ENCODE measurements at regions not wholly inside any gene's neighbourhood (a gene's known extent, or its start where the extent isn't known, plus 50 kb on each side); places are given as distances from the start of the nearest gene placed in this dataset.
A peak's percentile ranks its signal among the peaks of the same experiment; 100 is the strongest.

DNA sequence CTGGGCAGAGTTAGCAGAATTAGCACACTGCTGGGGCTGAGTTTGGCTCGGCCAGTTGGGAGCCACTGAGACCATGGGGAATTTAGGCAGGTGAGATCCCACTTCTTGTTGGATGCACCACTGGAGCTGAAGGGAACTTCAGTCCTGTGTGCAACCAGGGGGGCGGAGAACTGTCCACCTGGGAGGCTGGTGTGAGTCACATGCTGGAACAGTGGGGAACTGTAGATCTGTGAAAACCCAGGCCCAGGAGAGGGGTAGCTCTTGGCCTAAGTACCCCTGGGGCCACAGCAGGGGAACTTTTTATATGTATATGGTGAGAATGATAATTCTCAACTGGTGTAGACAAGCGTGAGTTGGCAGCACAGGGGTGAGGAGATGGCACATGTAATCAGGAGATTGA is 237.5 kb upstream of the KIF2A start:
- no peaks in the 10 kb centered on the region for H4K20me1 ChIP-seq (replicated peaks in 1 of 2; ENCODE audit: control insufficient read depth in 1 of 2, insufficient read depth in 2 of 2, low read length in 2 of 2)
- H3K79me1 ChIP-seq (ENCODE audit: low read depth, low read length): no peaks in the 10 kb centered on the region
- H3K23ac ChIP-seq (ENCODE audit: insufficient read length): no peak overlapping the region
- no peak overlapping the region for H2BK12ac ChIP-seq (ENCODE audit: low read depth, low read length)
- DNase-seq (ENCODE audit: low read depth in 1 of 2, low spot score in 2 of 2): no peak
- no peak for FAIRE-seq
- no peak overlapping the region for H3K56ac ChIP-seq (replicated peaks; ENCODE audit: insufficient read length, low read depth, low read length)
- H3K9ac ChIP-seq (replicated peaks in 1 of 4; ENCODE audit: extremely low read depth in 1 of 4, low read depth in 3 of 4, low read length in 3 of 4): no peak overlapping the region
- no peak overlapping the region for H3K4ac ChIP-seq (replicated peaks; ENCODE audit: insufficient read length, low read depth, low read length)
- H2BK15ac ChIP-seq (ENCODE audit: low read length): 0 out of 2 replicates have a peak overlapping the region, but pooled peaks have one; percentile 47
- H2AFZ ChIP-seq (ENCODE audit: low read length): no peak overlapping the region
- H3K27me3 ChIP-seq (replicated peaks in 1 of 4; ENCODE audit: control insufficient read depth in 3 of 4, extremely low read depth in 1 of 4, insufficient read depth in 3 of 4, low read length in 3 of 4): no peaks in the 10 kb centered on the region
- CTCF ChIA-PET (ENCODE audit: partially characterized antibody): interaction anchor here (0.6 kb wide), 1 partner anchor 280 kb away, joined by 3 read pairs; no protein-coding TSS in a partner anchor
- H3K4me3 ChIP-seq (ENCODE audit: extremely low read depth in 1 of 4, insufficient read depth in 2 of 4, low read depth in 3 of 4, low read length in 4 of 4): no peak overlapping the region
- no peak overlapping the region for H4K91ac ChIP-seq (replicated peaks; ENCODE audit: insufficient read length, low read length)
- POLR2A ChIA-PET (ENCODE audit: partially characterized antibody): no interaction called here
- TF ChIP-seq BACH1 (IDR thresholded peaks at IDR 0.05; ENCODE audit: low read length) (no peak), BCL11A (IDR thresholded peaks at IDR 0.05; ENCODE audit: low read depth in 2 of 2, low read length in 2 of 2) (no peak), EP300 (IDR thresholded peaks at IDR 0.05; ENCODE audit: borderline replicate concordance in 1 of 2, low read depth in 2 of 2, low read length in 2 of 2) (no peak), CTBP2 (IDR thresholded peaks at IDR 0.05; ENCODE audit: borderline replicate concordance, insufficient read depth, insufficient read length, low read length) (no peak), TAF7 (optimal IDR thresholded peaks at IDR 0.05; ENCODE audit: borderline replicate concordance, low read depth, low read length) (no peak), NRF1 (IDR thresholded peaks at IDR 0.05; ENCODE audit: low read depth, low read length) (no peak), FOSL1 (IDR thresholded peaks at IDR 0.05; ENCODE audit: insufficient read depth, low read depth, low read length) (no peak), JUND (IDR thresholded peaks at IDR 0.05; ENCODE audit: low read length) (no peak)
- no peaks in the 10 kb centered on the region for H3K23me2 ChIP-seq (ENCODE audit: low read depth, low read length)
- WGBS, 2 experiments (ENCODE audit: extremely low coverage in 1 of 2, insufficient coverage in 1 of 2, insufficient read length in 1 of 2, insufficient replicate concordance in 2 of 2, low coverage in 1 of 2, low lambda C conversion rate in 2 of 2, missing lambda C conversion rate in 1 of 2): 78% methylated on average over 3 of the region's 3 CpGs; no CpG with 5 or more reads in 1 of the 2 experiments
- peak overlapping the region; percentile 11 for H2BK120ac ChIP-seq (replicated peaks; ENCODE audit: low read depth, low read length)
- no peaks in the 10 kb centered on the region for H3K9me3 ChIP-seq (ENCODE audit: insufficient read depth in 2 of 2, low read depth in 1 of 2, low read length in 1 of 2)
- H2AK5ac ChIP-seq (ENCODE audit: low read depth, low read length): peak overlapping the region; percentile 58; the same call in 1 of the 2 replicates
- H2BK5ac ChIP-seq (ENCODE audit: low read depth, low read length): no peak overlapping the region; the same call in 1 of the 2 replicates
- H3K79me2 ChIP-seq (ENCODE audit: control insufficient read depth in 1 of 2, insufficient read depth in 2 of 2, low read length in 2 of 2): no peaks in the 10 kb centered on the region
- H3K18ac ChIP-seq (ENCODE audit: extremely low read depth, low read length): peak overlapping the region; percentile 10; the same call in 1 of the 2 replicates
- no peaks in the 10 kb centered on the region for H3K36me3 ChIP-seq (ENCODE audit: control insufficient read depth in 2 of 4, insufficient read depth in 4 of 4, low read length in 3 of 4)
- no peak overlapping the region for H3K4me2 ChIP-seq (ENCODE audit: insufficient read depth in 1 of 2, low read depth in 2 of 2, low read length in 2 of 2)
- no peak overlapping the region for H4K5ac ChIP-seq (ENCODE audit: insufficient read length, low read depth, low read length)
- H3K14ac ChIP-seq (ENCODE audit: insufficient read length): no peak overlapping the region
- peak overlapping the region; percentile 36; the same call in 1 of the 2 replicates for H2BK20ac ChIP-seq (ENCODE audit: low read length)
- peaks cover 2 to 6% (median 4%) of the 10 kb centered on the region in 4 experiments; a peak in 4 of 7 replicates for H3K4me1 ChIP-seq (replicated peaks in 1 of 4; ENCODE audit: control insufficient read depth in 3 of 4, insufficient read depth in 4 of 4, low read length in 3 of 4)
- no peak overlapping the region for H4K8ac ChIP-seq (ENCODE audit: extremely low read depth, insufficient read depth, low read length)
- no peak overlapping the region for H3K27ac ChIP-seq (ENCODE audit: low read depth, low read length)
